ENCODE measurements at regions not wholly inside any gene's neighbourhood (a gene's known extent, or its start where the extent isn't known, plus 50 kb on each side); places are given as distances from the start of the nearest gene placed in this dataset.
"Not testable (repeated sequence)": the region's sequence is repeated elsewhere in the genome, so short reads cannot be mapped to it uniquely, and the experiment has no call there.

DNA sequence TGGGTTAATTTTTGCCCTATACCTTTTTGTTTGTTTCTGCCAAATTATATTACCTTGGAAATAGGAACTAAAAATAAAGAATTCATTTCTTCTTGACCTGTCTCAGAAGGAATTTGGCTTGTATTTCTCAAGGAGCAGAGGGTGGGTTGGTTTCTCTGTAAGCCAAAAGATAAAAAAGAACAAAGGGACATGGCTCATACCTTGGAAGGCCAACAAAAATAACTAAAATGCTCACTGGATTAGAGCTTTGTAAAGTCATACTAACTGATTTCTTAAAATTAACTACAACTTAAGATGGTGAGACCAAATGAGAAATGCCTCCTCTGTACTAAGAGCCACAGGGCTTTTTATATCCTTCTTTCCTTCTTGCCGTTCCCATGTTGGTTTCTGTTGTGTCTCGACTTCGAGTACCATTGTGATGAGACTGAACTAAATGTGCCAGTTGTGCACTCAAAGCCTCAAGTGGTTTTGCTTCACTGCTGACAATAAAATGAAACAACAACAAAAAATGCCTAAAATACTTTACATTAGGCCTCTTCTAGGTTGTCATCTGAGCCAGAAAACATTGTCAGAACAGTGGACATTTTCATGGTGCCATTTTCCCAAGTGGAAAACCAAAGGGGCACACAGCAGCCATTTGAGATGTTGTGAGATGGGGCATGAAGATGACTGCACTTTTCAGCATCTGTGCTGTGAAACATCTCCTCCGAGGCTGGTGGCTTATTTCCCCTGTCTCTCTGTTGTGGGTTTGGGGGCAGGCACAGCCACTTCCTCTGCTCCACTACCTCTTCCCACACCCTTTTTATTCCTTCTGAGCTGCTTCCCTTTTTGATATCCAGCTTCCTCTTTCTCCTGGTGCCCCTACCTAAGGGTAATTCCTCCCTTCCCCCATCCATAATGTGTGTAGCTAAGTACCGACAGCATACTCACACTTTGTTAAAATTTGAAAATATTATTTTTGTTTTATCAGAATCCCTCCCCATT, 51.8 kb upstream of the AGR3 start:
- ATAC-seq (no peak), DNase-seq (no peak)
- intact Hi-C loops (cut with DNase I, micrococcal nuclease): no loop called here

DNA sequence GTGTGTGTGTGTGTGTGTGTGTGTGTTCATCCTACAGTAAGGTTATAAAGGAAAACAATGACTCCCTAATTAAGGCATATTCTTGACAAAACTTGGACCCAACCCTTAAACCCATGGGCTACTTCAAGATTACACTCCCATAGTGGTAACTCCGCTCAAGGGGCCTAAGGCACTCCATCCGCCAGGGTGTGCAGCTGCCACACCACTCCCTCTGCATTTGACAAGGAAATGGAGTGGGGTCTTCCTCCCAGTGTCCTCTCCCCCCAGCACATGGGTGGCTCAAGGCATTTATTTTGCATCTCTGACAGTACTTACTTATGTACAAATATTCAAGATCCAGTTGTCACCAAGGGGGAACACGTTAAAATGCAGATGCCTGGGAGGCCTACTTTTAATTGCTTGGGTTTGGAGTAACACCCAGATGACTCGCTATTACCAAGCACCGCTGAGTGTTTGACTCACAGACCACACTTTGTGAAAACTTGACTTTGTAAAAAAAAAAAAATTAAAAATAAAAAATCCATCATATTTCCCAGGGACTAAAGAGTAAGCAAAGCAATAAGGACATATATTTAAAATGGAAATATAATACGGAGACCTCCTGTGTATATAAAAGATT, 53.0 kb upstream of the AGR3 start:
- ATAC-seq (peak; percentile 21), DNase-seq (no peak)
- intact Hi-C loops (cut with DNase I, micrococcal nuclease): no loop called here

DNA sequence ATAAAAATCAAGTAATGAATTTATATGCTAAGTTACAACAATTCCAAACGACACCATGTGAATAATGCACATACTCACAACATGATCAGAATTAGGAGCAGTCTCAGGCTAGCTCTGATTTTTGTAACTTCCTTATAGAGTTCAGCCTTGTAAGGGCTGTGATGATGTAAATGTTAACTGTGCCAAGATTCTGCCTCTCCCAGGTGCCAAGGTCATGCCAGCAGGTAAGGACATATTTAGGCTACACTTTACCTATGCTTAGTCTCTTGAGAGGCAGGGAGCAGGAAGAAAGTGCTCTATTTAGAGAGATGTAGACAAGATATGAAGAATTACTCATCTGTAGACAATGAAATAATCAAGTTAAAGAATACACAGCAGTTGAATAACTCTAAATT, 53.6 kb upstream of the AGR3 start:
- intact Hi-C loops (cut with DNase I, micrococcal nuclease): no loop called here
- DNase-seq (peak; percentile 35 to 69), ATAC-seq (peak; percentile 98)

DNA sequence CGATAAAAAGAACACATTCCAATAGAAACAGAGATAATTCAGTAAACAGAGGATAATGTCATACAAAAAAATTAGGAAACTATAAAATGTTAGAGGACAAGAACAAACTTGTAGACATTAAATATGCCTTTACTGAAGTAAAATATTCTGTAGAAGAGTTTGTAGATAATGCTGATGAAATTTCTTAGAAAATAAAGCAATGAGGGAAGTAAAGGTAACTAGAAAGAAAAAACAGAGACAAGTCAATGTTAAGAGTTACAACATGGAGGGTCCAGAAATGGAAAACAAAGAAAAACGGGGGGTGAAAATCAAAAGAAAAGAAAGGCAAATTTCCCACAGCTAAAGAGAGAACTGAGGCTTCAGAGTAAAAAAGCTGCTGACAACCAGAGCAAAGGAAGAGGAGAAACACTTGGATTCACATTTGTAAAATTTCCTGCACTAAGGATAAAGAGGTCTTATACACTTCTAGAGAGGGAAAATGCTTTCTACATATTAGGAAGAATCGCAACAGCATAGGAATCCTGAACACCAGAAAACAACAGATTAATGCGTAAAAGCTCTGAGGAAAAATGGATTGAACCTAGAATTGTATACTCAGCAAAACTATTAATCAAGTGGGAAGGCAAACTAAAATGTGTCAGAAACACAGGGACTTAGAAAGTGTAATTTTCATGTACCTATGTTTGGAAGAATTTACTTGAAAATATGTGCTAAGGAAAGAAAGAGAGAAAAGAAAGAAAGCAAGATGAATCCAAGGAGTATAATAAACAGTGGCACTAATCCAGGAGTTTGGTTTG, 55.0 kb upstream of the AGR3 start:
- intact Hi-C loops (cut with DNase I, micrococcal nuclease): no loop called here
- DNase-seq: no peak
- ATAC-seq: no peak

DNA sequence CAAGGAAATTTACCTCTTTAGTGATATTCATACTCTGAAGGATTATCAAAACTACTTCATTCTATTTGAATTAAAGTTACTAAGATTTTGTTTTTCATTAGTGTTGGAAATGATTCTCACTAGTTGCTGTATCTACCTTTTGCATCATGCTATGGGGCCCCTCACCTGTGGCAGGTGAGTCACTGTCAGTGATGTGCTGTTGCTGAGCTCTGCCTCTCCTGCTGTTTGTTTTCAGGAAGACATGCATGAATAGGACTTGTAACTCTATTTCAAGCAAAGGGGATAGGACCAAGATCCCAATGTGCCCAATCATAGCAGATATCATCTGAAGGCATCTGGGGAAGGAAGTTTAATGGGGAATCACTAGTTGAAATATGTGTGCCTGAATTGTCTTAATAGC, 57.4 kb upstream of the AGR3 start:
- intact Hi-C loops (cut with DNase I, micrococcal nuclease): no loop called here
- DNase-seq (no peak), ATAC-seq (no peak)

DNA sequence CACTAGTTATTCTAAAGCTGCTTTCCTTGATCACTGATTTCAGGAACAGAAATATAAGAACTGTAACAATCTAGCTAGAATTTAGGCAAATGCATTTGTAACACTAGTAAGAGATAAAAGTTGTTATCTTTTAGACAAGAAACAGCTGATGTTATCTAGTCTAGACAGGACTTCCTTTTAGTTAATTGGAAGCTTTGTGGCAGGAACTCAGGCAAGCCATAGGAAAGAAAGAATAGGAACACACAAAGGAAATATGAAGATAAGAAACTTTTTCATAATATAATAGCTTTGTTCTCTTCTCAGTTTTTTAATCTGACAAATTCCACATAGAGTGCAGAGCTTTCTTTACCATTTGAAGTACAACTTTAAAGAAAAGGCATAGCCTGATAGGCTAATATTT, 59.0 kb upstream of the AGR3 start:
- DNase-seq (no peak), ATAC-seq (no peak)

DNA sequence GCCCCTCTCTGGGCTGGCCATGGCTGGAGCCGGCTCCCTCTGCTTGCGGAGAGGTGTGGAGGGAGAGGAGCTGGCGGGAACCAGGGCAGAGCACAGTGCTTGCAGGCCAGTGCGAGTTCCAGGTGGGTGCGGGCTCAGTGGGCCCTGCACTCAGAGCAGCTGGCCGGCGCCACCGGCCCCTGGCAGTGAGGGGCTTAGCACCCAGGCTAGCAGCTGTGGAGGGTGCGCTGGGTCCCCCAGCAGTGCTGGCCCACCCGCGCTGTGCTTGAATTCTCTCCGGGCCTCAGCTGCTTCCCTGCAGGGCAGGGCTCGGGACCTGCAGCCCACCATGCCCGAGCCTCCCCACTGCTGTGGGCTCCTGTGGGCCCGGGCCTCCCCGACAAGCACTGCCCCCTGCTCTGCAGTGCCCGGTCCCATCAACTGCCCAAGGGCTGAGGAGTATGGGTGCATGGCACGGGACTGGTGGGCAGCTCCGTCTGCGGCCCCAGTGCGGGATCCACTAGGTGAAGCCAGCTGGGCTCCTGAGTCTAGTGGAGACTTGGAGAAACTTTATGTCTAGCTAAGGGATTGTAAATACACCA, 61.2 kb upstream of the AGR3 start:
- intact Hi-C loops (cut with DNase I, micrococcal nuclease): no loop called here
- no peak for DNase-seq
- ATAC-seq: no peak

More for the DNA sequence above, 59.0 kb upstream of the AGR3 start:
- intact Hi-C loops (cut with DNase I, micrococcal nuclease): no loop called here

DNA sequence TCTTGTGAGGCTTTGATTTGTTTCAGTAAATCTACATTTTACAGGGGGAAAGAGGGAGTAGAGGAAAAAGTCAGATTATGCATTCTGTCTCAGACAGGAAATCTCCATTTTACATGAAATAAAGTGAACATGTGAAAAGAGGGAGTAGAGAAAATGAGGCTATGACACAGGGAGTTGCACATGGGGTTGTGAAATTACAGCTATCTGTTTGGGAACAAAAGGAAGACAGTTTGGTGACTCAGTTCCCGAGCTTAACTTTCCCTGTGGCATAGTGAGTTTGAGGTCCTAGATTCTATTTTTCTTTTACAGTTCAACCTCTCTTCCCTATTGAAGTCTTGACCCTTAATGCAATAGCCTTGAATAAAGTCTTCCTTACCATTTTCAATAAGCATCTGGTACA, 63.2 kb upstream of the AGR3 start:
- intact Hi-C loops (cut with DNase I, micrococcal nuclease): no loop called here
- no peak for DNase-seq
- no peak for ATAC-seq

DNA sequence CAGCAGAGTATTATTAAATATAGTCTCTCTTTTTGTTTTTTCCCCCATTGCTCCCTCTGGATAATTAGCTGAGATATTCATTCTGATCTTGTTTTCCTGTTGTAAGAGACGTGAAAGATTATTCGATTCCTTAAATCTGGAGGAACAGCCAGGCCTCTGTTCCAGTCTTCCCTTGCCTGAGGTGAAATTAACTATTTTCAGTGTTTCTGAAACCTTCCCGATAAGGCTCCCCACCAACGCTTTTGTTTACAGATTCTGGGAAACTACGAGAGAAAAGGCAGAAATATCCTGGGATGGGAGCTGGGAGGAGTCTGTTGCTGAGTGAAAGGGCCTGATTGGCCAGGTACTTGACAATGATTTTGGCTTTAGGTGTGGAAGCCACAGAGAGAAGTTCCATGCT, 63.6 kb upstream of the AGR3 start:
- ATAC-seq (no peak), DNase-seq (no peak)
- intact Hi-C loops (cut with DNase I, micrococcal nuclease): no loop called here

DNA sequence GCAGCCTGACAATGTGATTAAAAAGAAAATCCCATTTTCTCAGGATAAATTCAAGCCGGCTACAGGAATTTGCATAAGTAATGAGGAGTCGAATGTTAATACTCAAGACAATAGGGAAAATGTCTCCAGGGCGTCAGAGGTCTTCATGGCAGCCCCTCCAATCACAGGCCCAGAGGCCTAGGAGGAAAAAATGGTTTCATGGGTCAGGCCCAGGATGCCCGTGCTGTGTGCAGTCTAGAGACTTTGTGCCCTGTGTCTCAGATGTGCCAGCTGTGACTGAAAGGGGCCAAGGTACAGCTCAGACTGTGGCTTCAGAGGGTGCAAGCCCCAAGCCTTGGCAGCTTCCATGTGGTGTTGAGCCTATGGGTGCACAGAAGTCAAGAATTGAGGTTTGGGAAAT, 66.3 kb upstream of the AGR3 start:
- intact Hi-C loops (cut with DNase I, micrococcal nuclease); ATAC-seq; DNase-seq: not testable (repeated sequence)

DNA sequence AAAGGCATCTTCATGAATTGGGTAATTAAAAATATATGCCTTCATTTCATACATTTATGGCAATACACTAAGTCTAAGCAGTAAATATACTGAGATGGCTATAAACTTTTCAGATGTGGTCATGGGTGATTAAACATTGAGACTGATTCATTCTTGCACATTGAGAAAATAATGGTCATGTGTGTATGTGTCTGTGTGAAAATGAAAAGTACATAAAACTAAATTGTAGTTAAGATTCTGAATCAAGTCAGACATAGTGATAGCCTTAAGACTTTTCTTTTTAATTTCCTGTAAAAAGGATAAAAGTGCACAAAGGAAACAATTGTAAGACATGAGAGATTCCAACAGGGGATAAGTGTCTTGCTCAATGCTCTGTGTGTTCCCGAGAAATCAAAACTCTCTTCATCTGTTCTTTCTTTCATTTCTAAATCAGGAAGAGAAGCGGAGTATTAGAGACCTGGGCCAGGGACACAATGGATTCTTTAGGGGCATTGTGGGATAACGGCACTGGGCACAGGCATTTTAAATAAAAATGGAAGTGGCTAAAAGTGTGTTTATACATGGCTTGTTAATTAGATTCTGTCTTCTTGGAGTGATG, 69.8 kb upstream of the AGR3 start:
- intact Hi-C loops (cut with DNase I, micrococcal nuclease): no loop called here
- peak; percentile 28 for ATAC-seq
- no peak for DNase-seq

DNA sequence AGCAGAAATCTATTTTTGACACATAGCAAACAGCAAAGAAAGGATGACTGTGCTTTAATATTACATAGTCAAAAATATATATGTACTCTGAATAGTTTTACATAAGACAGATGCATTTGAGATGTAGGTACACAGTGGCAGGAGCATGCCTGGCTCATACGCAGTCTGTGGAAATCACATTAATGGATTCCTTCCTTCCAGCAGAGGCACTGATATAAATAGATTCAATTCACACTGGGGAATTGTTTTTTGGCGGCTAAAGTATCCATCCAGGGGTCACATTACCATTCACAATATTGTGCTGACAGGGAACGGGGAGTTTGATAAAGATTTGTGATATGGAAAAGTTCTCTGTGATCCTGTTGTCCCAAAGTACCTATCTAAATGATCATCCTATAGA, 72.5 kb upstream of the AGR3 start:
- intact Hi-C loops (cut with DNase I, micrococcal nuclease): no loop called here
- no peak for DNase-seq
- ATAC-seq: no peak

DNA sequence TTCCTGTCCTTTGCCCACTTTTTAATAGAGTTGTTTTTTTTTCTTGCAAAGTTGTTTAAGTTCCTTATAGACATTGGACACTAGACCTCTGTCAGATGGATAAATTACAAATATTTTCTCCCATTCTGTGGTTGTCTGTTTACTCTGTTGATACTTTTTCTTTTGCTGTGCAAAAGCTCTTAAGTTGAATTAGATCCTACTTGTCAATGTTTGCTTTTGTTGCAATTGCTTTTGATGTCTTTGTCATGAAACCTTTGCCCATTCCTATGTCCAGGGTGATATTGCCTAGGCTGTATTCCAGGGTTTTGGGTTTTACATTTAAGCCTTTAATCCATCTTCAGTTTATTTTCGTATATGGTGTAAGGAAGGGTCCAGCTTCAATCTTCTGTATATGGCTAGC, 76.9 kb upstream of the AGR3 start:
- no peak for ATAC-seq
- DNase-seq: no peak
- intact Hi-C loops (cut with DNase I, micrococcal nuclease): no loop called here

DNA sequence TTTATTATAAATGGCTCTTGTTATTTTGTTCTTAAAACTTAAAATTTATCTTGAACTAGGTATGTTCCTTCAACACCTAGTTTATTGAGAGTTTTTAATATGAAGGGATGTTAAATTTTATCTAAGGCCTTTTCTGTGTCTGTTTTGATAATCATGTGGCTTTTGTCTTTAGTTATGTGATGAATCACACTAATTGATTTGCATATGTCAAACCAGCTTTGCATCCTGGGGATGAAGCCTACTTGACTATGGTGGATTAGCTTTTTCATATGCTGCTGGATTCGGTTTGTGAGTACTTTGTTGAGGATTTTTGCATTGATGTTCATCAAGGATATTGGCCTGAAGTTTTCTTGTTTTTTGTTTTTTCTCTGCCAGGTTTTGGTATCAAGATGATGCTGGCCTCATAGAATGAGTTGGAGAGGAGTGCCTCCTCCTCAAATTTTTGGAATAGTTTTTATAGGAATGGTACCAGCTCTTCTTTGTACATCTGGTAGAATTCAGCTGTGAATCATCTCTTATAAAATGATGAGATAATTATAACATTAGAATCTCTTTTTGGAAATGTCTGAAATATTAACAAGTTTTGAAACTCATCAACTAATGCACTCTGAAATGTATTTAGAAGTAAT, 78.7 kb upstream of the AGR3 start:
- no peak for ATAC-seq

DNA sequence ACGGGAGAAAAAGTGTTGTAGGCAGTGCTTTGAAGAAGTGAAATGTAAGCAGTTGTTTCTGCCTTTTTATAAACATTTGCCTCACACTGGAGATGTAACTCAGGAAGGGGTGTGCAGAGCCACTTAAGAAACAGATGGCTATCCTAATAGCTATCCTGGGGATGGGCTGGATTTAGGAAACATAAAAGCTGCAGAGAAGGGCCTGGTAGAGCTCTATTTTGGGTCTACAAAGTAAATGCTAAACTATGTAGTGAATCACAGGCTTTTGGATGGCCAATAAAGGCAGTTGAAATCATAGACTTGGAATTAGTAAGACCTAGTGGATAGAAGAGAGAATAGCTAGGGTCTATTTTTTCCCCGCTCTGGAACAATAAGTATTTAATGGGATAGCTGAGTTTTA, 79.9 kb upstream of the AGR3 start:
- intact Hi-C loops (cut with DNase I, micrococcal nuclease): no loop called here
- DNase-seq (no peak), ATAC-seq (no peak)

More for the DNA sequence above, 78.7 kb upstream of the AGR3 start:
- DNase-seq: no peak
- intact Hi-C loops (cut with DNase I, micrococcal nuclease): no loop called here

DNA sequence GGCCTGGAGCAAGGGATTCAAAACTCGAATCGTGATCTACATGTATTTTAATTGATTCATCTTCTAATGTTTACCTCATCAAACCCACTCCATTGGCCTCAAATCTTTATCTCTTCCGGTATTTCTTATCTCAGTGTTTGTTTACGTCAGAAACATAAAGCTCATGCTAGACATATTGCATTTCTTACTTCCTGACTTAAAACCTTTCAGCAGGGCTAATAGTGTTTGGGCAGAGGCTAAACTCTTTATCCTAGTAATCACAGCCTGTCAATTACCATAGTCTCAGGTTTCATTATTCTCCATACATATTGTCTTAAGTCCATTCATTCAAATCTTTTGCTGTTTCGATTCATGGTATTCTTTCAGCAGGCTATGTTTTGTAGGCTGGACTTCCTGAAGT, 81.3 kb upstream of the AGR3 start:
- no peak for DNase-seq
- intact Hi-C loops (cut with DNase I, micrococcal nuclease): no loop called here
- ATAC-seq: peak; percentile 45

DNA sequence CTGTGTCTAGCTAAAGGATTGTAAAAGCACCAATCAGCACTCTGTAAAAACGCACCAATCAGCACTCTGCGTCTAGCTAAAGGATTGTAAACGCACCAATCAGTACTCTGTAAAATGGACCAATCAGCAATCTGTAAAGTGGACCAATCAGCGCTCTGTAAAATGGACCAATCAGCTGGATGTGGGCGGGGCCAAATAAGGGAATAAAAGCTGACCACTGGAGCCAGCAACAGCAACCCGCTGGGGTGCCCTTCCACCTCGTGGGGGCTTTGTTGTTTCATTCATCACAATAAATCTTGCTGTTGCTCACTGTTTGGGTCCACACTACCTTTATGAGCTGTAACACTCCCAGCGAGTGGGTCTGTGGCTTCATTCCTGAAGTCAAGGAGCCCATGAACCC, 83.9 kb upstream of the AGR3 start:
- ATAC-seq; DNase-seq; intact Hi-C loops (cut with DNase I, micrococcal nuclease): not testable (repeated sequence)

DNA sequence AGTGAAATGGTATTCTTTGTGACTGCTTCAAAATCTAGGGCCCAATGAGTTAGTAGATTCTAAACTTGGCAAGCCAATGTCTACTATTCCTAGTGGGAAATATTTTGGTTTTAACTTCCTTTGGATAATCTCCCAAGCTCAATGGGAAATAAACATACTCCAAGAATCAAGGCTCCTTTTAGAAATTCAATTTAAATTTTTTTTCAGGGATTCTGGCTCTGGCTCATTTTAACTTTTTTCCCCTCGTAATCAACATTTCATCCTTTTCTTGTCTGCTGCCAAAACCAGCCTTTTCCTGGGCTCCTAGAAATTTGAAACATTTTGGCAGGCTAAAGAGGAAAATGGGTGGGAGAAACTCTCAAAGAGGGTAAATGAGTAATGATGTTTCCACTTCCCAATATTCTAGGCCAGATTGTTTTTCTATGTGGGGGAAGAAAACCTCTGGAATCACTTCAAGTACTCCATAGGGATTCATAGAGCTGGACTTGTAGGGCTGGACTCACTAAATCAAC, 85.6 kb upstream of the AGR3 start:
- DNase-seq (no peak), ATAC-seq (no peak)
- intact Hi-C loops (cut with DNase I, micrococcal nuclease): no loop called here

Data from left colon (tissue), 2 donors.